IMR-90 (cell line): ENCODE measurements at regions not wholly inside any gene's neighbourhood (a gene's known extent, or its start where the extent isn't known, plus 50 kb on each side); places are given as distances from the start of the nearest gene placed in this dataset.

Source experiments
- MAFK ChIP-seq: IDR thresholded peaks from 2 replicates; pipeline ENCODE4 v1.6.1; 2012; ENCODE audit warnings: low read depth, low read length, improper control_type of control experiment
- MXI1 ChIP-seq: IDR thresholded peaks from 2 replicates; pipeline ENCODE4 v1.6.1; 2012; ENCODE audit warnings: low read depth, mild to moderate bottlenecking, low read length, moderate library complexity, borderline replicate concordance
- NFE2L2 ChIP-seq: fragments of 150-350 bp; IDR thresholded peaks from 2 replicates; pipeline ENCODE4 v1.6.1; 2016; ENCODE audit warnings: low read depth, mild to moderate bottlenecking, low read length
- POLR2A ChIP-seq: IDR thresholded peaks from 2 replicates; pipeline ENCODE4 v1.6.1; 2012; ENCODE audit warnings: mild to moderate bottlenecking, low read depth, low read length
- RAD21 ChIP-seq: IDR thresholded peaks from 2 replicates; pipeline ENCODE4 v1.6.1; 2012; ENCODE audit warnings: low read length, improper control_type of control experiment
- RCOR1 ChIP-seq: IDR thresholded peaks from 2 replicates; pipeline ENCODE4 v1.6.1; 2012; ENCODE audit warnings: mild to moderate bottlenecking, low read length, improper control_type of control experiment; ENCODE audit not compliant: insufficient replicate concordance
- RFX5 ChIP-seq: IDR thresholded peaks from 2 replicates; pipeline ENCODE4 v1.8.0; 2012; ENCODE audit warnings: low read depth, mild to moderate bottlenecking, low read length, moderate library complexity
- TF ChIP-seq, protein P1 (sequence below): conservative IDR thresholded peaks from 2 replicates; pipeline ENCODE4 v1.5.1; 2012; ENCODE audit warnings: mild to moderate bottlenecking, low read depth, low read length, improper control_type of control experiment
- TF ChIP-seq, protein P2 (sequence below): fragments of 150-350 bp; IDR thresholded peaks from 2 replicates; pipeline ENCODE4 v1.6.1; 2016; ENCODE audit warnings: low read depth, mild to moderate bottlenecking, low read length, moderate library complexity, borderline replicate concordance

DNA sequence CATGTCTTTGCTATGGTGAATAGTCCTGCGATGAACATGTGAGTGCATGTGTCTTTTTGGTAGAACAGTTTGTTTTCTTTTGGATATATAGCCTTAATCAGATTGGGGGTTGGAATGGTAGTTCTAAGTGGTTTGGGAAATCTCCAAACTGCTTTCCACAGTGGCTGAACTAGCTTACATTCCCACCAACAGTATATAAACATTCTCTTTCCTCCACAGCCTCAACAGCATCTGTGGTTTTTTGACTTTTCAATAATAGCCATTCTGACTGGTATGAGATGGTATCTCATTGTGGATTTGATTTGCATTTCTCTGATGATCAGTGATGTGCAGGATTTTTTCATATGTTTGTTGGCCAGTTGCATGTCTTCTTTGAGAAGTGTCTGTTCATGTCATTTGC, 112.2 kb upstream of the SESTD1 start:
- TF ChIP-seq, protein P1, sequence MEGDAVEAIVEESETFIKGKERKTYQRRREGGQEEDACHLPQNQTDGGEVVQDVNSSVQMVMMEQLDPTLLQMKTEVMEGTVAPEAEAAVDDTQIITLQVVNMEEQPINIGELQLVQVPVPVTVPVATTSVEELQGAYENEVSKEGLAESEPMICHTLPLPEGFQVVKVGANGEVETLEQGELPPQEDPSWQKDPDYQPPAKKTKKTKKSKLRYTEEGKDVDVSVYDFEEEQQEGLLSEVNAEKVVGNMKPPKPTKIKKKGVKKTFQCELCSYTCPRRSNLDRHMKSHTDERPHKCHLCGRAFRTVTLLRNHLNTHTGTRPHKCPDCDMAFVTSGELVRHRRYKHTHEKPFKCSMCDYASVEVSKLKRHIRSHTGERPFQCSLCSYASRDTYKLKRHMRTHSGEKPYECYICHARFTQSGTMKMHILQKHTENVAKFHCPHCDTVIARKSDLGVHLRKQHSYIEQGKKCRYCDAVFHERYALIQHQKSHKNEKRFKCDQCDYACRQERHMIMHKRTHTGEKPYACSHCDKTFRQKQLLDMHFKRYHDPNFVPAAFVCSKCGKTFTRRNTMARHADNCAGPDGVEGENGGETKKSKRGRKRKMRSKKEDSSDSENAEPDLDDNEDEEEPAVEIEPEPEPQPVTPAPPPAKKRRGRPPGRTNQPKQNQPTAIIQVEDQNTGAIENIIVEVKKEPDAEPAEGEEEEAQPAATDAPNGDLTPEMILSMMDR, result no peak
- TF ChIP-seq RAD21 (no peak), POLR2A (no peak), NFE2L2 (no peak), RFX5 (no peak), RCOR1 (no peak), MXI1 (no peak), MAFK (no peak)
- TF ChIP-seq, protein P2, sequence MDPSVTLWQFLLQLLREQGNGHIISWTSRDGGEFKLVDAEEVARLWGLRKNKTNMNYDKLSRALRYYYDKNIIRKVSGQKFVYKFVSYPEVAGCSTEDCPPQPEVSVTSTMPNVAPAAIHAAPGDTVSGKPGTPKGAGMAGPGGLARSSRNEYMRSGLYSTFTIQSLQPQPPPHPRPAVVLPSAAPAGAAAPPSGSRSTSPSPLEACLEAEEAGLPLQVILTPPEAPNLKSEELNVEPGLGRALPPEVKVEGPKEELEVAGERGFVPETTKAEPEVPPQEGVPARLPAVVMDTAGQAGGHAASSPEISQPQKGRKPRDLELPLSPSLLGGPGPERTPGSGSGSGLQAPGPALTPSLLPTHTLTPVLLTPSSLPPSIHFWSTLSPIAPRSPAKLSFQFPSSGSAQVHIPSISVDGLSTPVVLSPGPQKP, result no peak
